Activated CD4-positive, alpha-beta T cell treated with anti-CD3 and anti-CD28 coated beads for 36 hours (primary cell): ENCODE measurements at regions not wholly inside any gene's neighbourhood (a gene's known extent, or its start where the extent isn't known, plus 50 kb on each side); places are given as distances from the start of the nearest gene placed in this dataset.

Experiments
- ATAC-seq: fragments of 200-7000 bp; cut with Tn5 transposase; one replicate; pipeline ENCODE4 v1.10.0; 2021; ENCODE audit warnings: mild to moderate bottlenecking, moderate library complexity
- CTCF ChIA-PET: fragments of 350-600 bp; sonication (Branson Sonifier 250); formaldehyde crosslinking; loops from one replicate; lab custom pipeline; 2021; ENCODE audit warnings: antibody characterized with exemption; lab: Charles Lee
- POLR2A ChIA-PET: fragments of 350-600 bp; sonication (Branson Sonifier 250); formaldehyde crosslinking; loops from one replicate; lab custom pipeline; 2021; ENCODE audit warnings: antibody characterized with exemption, inconsistent platforms; lab: Charles Lee
- DNase-seq: peaks from one replicate; pipeline ENCODE4 v3.0.0-alpha.2; 2020
- H3K27ac Mint-ChIP-seq: one replicate; pipeline ENCODE4 v1.8.0; 2021; ENCODE audit warnings: mixed read lengths
- H3K27me3 Mint-ChIP-seq: one replicate; pipeline ENCODE4 v1.8.0; 2021; ENCODE audit warnings: mixed read lengths
- H3K36me3 Mint-ChIP-seq: one replicate; pipeline ENCODE4 v1.8.0; 2021; ENCODE audit warnings: low read depth, mixed read lengths
- H3K4me1 Mint-ChIP-seq: one replicate; pipeline ENCODE4 v1.8.0; 2021; ENCODE audit warnings: mixed read lengths
- H3K4me3 Mint-ChIP-seq: one replicate; pipeline ENCODE4 v1.8.0; 2021; ENCODE audit warnings: mild to moderate bottlenecking, moderate library complexity, mixed read lengths
- H3K9me3 Mint-ChIP-seq: one replicate; pipeline ENCODE4 v1.8.0; 2021; ENCODE audit warnings: low read depth, mixed read lengths
- intact Hi-C, 2 experiments: fragments of 100-400 bp; cut with DNase I in 1 of 2; cut with micrococcal nuclease in 1 of 2; formaldehyde crosslinking; loops; one replicate each; pipeline versions ENCODE4 v1.14.2 to v1.15.1; 2022 to 2024; cut with DNase I, micrococcal nuclease

DNA sequence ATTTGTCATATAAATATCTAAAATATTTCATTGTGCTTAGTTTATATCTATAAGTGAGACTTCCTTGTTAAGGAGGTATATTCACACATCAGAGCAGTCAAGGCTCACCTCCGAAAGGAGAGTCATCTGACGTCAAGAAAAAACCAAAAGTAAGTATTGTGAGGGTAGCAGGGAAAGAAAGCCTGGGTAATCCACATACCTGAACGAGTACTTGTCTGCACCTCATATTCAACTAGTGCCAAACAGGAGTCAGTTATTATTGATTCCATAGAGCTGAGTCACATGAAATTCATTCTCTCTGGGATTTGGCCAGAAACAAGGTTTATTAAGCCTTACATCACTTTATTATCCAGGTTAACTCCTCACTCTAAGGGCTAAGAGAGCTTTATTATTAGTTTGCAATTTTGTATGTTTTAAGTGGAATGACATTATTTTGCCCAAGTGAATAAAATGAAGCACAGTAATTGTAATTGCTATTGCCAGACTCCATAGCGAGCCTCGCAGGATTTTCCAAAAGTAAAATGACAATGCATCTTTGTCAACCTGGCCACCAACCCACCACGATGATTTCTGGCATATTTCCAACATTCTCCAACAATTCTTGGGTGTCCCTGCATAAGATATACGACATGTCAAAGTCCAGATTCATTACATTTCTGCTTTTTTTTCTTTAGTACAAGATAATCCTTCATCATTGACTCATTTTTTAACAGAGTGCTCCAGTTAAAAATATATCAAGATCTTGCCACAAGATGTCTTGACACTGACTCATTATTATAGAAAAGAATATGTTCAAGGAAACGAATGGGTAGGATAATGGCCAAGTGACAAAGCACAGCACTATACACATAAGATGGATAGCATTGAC is 1210.4 kb upstream of the ACVR2A start:
- ATAC-seq (no peak), DNase-seq (no peak)
- no peak overlapping the region for H3K27ac Mint-ChIP-seq
- no peaks in the 10 kb centered on the region for H3K9me3 Mint-ChIP-seq
- H3K4me3 Mint-ChIP-seq: no peak overlapping the region
- no peaks in the 10 kb centered on the region for H3K27me3 Mint-ChIP-seq
- ChIA-PET POLR2A (no interaction called here), CTCF (no interaction called here)
- intact Hi-C loops: no loop called here
- H3K4me1 Mint-ChIP-seq: no peaks in the 10 kb centered on the region
- no peaks in the 10 kb centered on the region for H3K36me3 Mint-ChIP-seq

DNA sequence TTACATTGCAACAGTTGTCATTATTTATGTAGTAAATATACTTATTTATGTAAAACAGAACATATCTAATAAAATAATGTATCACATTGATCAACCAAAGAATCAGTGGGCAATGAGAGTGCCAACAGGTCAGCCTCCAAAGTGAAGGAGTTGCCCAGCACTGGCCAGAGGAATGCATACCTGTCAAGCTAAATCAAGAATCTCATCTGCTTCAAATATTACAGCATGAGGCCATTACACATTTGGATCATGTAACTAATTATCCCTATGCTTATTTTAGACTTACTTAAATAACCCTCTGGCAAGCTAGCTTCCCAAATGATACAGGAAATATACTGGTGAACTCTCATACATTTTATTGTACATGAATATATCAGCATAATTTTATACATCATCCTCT is 1211.7 kb upstream of the ACVR2A start:
- H3K27me3 Mint-ChIP-seq: no peaks in the 10 kb centered on the region
- intact Hi-C loops: no loop called here
- no peak overlapping the region for H3K27ac Mint-ChIP-seq
- POLR2A ChIA-PET: no interaction called here
- no peaks in the 10 kb centered on the region for H3K9me3 Mint-ChIP-seq
- no peaks in the 10 kb centered on the region for H3K36me3 Mint-ChIP-seq
- ATAC-seq (no peak), DNase-seq (no peak)
- no peak overlapping the region for H3K4me3 Mint-ChIP-seq
- no peaks in the 10 kb centered on the region for H3K4me1 Mint-ChIP-seq
- CTCF ChIA-PET: no interaction called here

DNA sequence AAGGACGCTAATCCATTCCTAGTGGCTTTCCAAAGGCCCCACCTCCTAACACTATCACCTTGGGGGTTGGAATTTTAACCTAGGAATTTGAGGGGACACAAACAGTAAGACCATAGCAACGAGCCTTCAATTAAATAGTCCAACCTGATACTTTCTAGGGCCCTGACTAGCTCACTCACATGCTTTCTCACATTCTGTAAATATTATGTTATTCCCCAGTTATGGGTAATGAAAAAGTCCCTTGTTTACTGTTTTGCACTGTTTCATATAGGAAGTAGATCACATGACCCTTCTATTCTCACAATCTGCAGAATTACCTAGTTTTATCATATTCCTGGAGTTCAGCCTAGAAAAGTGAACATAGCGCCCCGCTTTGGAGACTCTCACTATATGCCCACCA is 1212.1 kb upstream of the ACVR2A start:
- no peaks in the 10 kb centered on the region for H3K4me1 Mint-ChIP-seq
- ChIA-PET CTCF (no interaction called here), POLR2A (no interaction called here)
- H3K4me3 Mint-ChIP-seq: no peak overlapping the region
- H3K36me3 Mint-ChIP-seq: no peaks in the 10 kb centered on the region
- no peak overlapping the region for H3K27ac Mint-ChIP-seq
- intact Hi-C loops: no loop called here
- H3K9me3 Mint-ChIP-seq: no peaks in the 10 kb centered on the region
- DNase-seq: no peak
- no peak for ATAC-seq
- no peaks in the 10 kb centered on the region for H3K27me3 Mint-ChIP-seq

DNA sequence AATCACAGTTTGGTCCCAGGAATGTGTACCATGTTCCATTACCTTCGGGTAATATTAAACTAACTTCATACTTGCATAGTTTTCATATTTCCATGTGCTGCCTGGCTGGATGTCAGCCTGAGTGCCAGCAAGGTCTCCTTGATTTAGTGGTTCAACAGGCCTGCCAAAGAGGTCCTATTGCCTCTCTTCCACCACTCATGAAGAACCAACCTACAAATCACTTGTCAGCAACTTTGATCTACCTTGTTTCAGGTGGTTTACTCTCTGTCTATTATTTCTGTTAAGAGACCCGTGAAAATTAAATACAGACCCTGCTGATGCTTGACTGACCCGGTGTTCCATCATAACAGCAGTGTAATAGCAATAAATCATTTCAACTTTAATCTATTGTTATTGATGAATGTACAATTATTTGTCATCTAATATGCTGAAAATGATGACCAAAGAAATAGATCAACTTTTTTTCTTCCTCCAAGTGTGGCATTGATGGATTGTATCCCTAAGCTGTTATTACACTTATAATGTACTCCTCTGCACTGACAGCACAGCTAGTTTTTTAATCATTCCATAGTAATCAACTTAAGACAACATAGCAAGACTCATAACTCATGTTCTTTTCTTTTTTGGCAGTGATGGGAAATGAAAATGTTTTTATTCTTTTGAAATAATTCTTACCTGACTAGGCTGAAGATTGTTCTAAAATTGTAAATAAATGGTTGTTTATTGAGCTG is 1220.2 kb upstream of the ACVR2A start:
- DNase-seq: no peak
- Mint-ChIP-seq H3K27ac (no peak overlapping the region), H3K4me1 (no peaks in the 10 kb centered on the region), H3K4me3 (no peak overlapping the region), H3K36me3 (no peaks in the 10 kb centered on the region), H3K9me3 (peaks cover under 1% of the 10 kb centered on the region), H3K27me3 (no peaks in the 10 kb centered on the region)
- intact Hi-C loops: no loop called here
- no peak for ATAC-seq
- POLR2A ChIA-PET: no interaction called here
- CTCF ChIA-PET: no interaction called here

DNA sequence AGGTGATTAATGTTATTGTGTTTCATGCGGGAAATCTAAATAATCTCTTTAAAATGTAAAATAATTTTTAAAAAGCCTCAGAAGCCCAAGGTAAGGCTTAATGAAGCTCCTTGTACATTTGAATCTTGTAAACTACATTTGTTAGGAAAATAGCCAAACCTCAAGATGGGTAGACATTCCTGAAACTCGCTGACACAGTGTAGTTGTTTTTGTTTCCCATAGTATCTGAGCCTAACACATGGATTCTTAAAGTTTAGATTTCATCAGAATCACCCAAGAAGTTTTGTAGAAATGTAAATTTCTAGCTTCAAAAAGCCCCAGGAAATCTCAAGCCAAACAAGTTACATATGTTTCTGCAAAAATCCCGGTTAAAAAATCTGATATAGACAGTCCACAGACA is 1221.1 kb upstream of the ACVR2A start:
- ChIA-PET POLR2A (no interaction called here), CTCF (no interaction called here)
- no peaks in the 10 kb centered on the region for H3K27me3 Mint-ChIP-seq
- no peak overlapping the region for H3K4me3 Mint-ChIP-seq
- ATAC-seq: no peak
- intact Hi-C loops: no loop called here
- no peaks in the 10 kb centered on the region for H3K4me1 Mint-ChIP-seq
- H3K27ac Mint-ChIP-seq: no peak overlapping the region
- no peaks in the 10 kb centered on the region for H3K36me3 Mint-ChIP-seq
- peaks cover 2% of the 10 kb centered on the region for H3K9me3 Mint-ChIP-seq
- no peak for DNase-seq

DNA sequence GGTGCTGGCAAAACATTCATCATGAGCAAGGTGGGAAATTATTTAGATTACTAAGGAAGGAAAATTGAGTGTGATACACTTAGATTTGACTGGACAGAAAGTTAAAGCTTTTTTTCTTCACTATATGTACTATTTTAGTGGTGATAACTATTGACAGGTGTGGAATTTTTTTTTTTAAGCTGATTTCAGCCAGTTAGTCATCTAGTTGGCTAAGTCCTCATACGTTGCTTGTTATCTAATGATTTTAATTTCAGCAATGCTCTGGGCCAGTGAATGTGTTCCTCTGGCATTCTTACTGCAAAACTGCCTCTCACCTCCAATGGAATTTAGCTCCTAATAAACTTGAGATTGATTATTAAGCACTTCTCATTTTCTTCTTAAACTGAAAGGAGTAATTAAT is 1223.2 kb upstream of the ACVR2A start:
- H3K27me3 Mint-ChIP-seq: no peaks in the 10 kb centered on the region
- intact Hi-C loops: no loop called here

DNA sequence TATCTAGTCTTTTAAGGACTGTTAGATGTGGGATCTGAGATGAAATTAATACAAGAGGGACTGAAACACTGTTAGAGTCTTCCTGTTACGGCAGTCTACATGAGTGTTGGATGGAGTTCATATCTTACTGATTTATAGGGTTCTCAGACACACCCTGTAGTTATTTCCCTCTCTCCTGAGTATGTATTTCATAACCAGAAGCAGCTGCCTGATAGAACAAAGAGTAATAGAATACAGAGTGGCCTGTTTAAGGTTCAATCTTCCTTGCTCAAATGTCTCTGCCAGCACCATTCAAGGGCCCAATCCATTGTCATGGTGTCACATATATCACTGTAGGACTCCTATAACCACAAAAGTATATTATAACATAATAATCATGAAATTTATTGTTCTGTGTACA is 1229.1 kb upstream of the ACVR2A start:
- no peaks in the 10 kb centered on the region for H3K27me3 Mint-ChIP-seq
- DNase-seq (no peak), ATAC-seq (no peak)
- H3K4me1 Mint-ChIP-seq: no peaks in the 10 kb centered on the region
- no peak overlapping the region for H3K4me3 Mint-ChIP-seq
- ChIA-PET POLR2A (no interaction called here), CTCF (no interaction called here)
- H3K9me3 Mint-ChIP-seq: peaks cover 8% of the 10 kb centered on the region
- no peak overlapping the region for H3K27ac Mint-ChIP-seq
- no peaks in the 10 kb centered on the region for H3K36me3 Mint-ChIP-seq
- intact Hi-C loops: no loop called here

More for the DNA sequence above, 1223.2 kb upstream of the ACVR2A start:
- Mint-ChIP-seq H3K9me3 (peaks cover 6% of the 10 kb centered on the region), H3K36me3 (no peaks in the 10 kb centered on the region), H3K27ac (no peak overlapping the region), H3K4me1 (no peaks in the 10 kb centered on the region), H3K4me3 (no peak overlapping the region)
- POLR2A ChIA-PET: no interaction called here
- CTCF ChIA-PET: no interaction called here
- ATAC-seq (no peak), DNase-seq (no peak)

DNA sequence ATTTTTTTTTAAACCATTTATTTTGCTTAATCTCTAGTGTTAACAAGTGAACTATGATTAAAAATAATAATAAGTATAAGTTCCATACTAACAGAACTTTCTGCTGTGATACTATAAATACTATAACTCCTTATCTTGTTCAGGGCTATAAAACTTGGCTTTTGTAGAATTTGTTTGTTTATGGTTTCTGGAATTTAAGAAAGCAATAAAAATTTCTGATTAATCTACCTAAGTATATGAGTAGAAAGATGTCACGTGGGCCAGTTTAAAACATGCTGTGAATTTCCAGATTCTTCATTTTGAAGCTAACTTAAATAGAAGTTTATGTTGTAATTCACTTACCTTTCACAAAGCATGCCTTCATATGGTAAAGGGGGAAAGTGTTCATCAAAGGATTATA is 1236.3 kb upstream of the ACVR2A start:
- H3K9me3 Mint-ChIP-seq: no peaks in the 10 kb centered on the region
- DNase-seq: no peak
- H3K27ac Mint-ChIP-seq: no peak overlapping the region
- intact Hi-C loops: no loop called here
- no peaks in the 10 kb centered on the region for H3K36me3 Mint-ChIP-seq
- no peaks in the 10 kb centered on the region for H3K4me1 Mint-ChIP-seq
- H3K27me3 Mint-ChIP-seq: no peaks in the 10 kb centered on the region
- CTCF ChIA-PET: no interaction called here
- no peak for ATAC-seq
- POLR2A ChIA-PET: no interaction called here
- no peak overlapping the region for H3K4me3 Mint-ChIP-seq

DNA sequence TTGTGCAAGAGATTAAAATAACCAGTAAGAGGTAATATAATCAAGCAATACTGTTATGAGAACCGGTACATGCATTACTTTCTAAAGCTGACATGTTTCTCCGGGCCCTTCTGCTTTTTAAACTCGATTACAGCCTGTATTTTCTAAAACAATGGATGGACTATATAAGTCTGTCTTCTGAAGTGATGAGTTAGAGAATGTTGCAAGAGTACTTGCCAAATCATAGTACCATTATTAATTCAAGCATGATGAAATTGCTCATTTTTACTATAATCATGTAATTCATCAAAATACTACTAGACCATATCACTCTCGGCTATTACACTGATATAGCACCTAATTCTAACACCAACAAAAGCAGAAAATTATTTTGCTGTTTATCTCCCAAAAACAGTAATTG is 1240.3 kb upstream of the ACVR2A start:
- DNase-seq (no peak), ATAC-seq (no peak)
- no peak overlapping the region for H3K27ac Mint-ChIP-seq
- ChIA-PET CTCF (no interaction called here), POLR2A (no interaction called here)
- intact Hi-C loops: no loop called here
- H3K4me3 Mint-ChIP-seq: no peak overlapping the region
- H3K27me3 Mint-ChIP-seq: no peaks in the 10 kb centered on the region
- no peaks in the 10 kb centered on the region for H3K36me3 Mint-ChIP-seq
- H3K9me3 Mint-ChIP-seq: no peaks in the 10 kb centered on the region
- H3K4me1 Mint-ChIP-seq: no peaks in the 10 kb centered on the region

DNA sequence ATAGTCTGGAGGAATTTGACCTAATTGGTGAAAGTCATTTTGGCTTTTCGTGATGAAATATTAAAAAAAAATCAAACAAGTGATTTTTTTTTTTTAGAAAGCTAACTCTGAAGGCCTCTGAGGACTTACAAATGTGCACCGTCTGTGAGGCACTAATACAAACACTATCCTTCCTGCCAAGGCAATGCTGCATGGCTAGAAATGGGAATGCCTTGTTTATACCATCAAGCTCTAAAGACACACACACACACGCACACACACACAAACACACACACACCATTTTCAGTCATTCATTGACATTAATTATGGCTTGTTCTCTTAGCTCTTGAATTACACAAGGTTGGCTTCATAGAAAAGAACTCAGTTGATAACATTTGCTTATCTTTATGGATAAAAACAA is 1242.0 kb upstream of the ACVR2A start:
- H3K27me3 Mint-ChIP-seq: no peaks in the 10 kb centered on the region
- no peaks in the 10 kb centered on the region for H3K4me1 Mint-ChIP-seq
- ChIA-PET CTCF (no interaction called here), POLR2A (no interaction called here)
- ATAC-seq: no peak
- H3K27ac Mint-ChIP-seq: no peak overlapping the region
- DNase-seq: no peak
- H3K4me3 Mint-ChIP-seq: no peak overlapping the region
- peaks cover 2% of the 10 kb centered on the region for H3K9me3 Mint-ChIP-seq
- intact Hi-C loops: no loop called here
- no peaks in the 10 kb centered on the region for H3K36me3 Mint-ChIP-seq

DNA sequence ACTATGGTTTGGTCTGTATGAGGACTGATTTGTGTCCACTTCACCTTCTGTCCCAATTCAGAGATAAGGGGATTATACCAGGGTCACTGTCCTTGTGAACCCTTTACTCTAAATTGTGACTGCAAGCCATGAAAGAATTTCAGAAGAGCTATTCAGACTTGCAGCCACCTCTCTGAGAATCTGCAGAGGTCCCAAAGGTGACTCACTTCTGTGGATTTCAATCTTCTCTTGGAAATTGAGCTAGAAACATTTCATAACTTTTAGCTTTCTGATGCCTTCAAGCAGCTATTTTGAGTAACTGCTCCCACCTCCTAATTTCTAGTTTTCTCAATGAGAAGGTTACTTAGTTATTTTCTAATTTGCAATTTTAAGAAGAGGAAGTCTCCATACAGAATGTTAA is 1242.4 kb upstream of the ACVR2A start:
- Mint-ChIP-seq H3K4me3 (no peak overlapping the region), H3K9me3 (peaks cover 2% of the 10 kb centered on the region), H3K27me3 (no peaks in the 10 kb centered on the region), H3K27ac (no peak overlapping the region), H3K4me1 (no peaks in the 10 kb centered on the region), H3K36me3 (no peaks in the 10 kb centered on the region)
- ChIA-PET POLR2A (no interaction called here), CTCF (no interaction called here)
- intact Hi-C loops: no loop called here
- ATAC-seq (no peak), DNase-seq (no peak)

DNA sequence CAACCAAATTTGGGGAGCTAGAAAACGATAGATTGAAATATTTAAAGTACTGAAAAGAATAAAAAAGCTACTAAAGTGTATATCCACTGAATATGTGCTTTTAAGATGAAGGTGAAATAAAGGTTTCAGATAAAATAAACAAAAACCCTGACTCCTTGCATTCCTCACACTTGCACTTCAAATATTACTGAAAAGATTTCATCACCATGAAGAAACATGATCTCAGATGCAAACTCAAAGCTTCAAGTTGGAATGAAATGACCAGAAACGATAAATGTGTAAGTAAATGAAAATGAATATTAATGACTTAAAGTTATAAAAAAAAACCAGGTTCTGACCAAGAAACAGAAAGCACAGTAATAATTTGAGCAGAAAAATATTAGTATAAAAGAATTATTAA is 1246.0 kb upstream of the ACVR2A start:
- H3K4me3 Mint-ChIP-seq: no peak overlapping the region
- no peaks in the 10 kb centered on the region for H3K36me3 Mint-ChIP-seq
- DNase-seq: no peak
- ChIA-PET CTCF (no interaction called here), POLR2A (no interaction called here)
- H3K27ac Mint-ChIP-seq: no peak overlapping the region
- H3K27me3 Mint-ChIP-seq: no peaks in the 10 kb centered on the region
- peaks cover 2% of the 10 kb centered on the region for H3K9me3 Mint-ChIP-seq
- intact Hi-C loops: no loop called here
- no peak for ATAC-seq
- H3K4me1 Mint-ChIP-seq: no peaks in the 10 kb centered on the region
